ENCODE measurements at regions not wholly inside any gene's neighbourhood (a gene's known extent, or its start where the extent isn't known, plus 50 kb on each side); places are given as distances from the start of the nearest gene placed in this dataset.

- no peaks in the 10 kb centered on the region for H3K27me3 ChIP-seq (replicated peaks; ENCODE audit: insufficient read depth, low read depth, low read length, poor library complexity)
- no peak for TF ChIP-seq CTCF (conservative IDR thresholded peaks at IDR 0.05; ENCODE audit: low read depth, low read length)
- no peak for TF ChIP-seq EZH2 (IDR thresholded peaks at IDR 0.05; ENCODE audit: borderline replicate concordance, low read depth, low read length, poor library complexity, severe bottlenecking)
- BruUV-seq (replicated peaks) = no TSS peak
- H3K9me3 ChIP-seq (ENCODE audit: low read depth, low read length, poor library complexity, severe bottlenecking) = no peaks in the 10 kb centered on the region
- intact Hi-C loops (cut with micrococcal nuclease; ENCODE audit: unreplicated experiment) = no loop called here
- POLR2A ChIA-PET (ENCODE audit: low non-redundant PET) = no interaction called here
- CTCF ChIA-PET = no interaction called here
- no peaks in the 10 kb centered on the region for H3K36me3 ChIP-seq (ENCODE audit: insufficient read depth, low read length, poor library complexity, severe bottlenecking)
- no peak overlapping the region for H3K27ac ChIP-seq (ENCODE audit: low read depth, low read length, poor library complexity, severe bottlenecking)
- H3K4me3 ChIP-seq (ENCODE audit: low read depth, low read length, poor library complexity, severe bottlenecking) = no peak overlapping the region
- no peaks in the 10 kb centered on the region for H3K4me1 ChIP-seq (ENCODE audit: insufficient read depth, low read length, poor library complexity, severe bottlenecking)
- DNase-seq (ENCODE audit: low spot score) = no peak
Measured at GRCh38 chr1:198825254-198825653, 186.4 kb downstream of the PTPRC start.

- Histone ChIP-seq H3K9me3 (ENCODE audit: low read depth, low read length, poor library complexity, severe bottlenecking) (no peaks in the 10 kb centered on the region), H3K4me1 (ENCODE audit: insufficient read depth, low read length, poor library complexity, severe bottlenecking) (no peaks in the 10 kb centered on the region), H3K4me3 (ENCODE audit: low read depth, low read length, poor library complexity, severe bottlenecking) (no peak overlapping the region), H3K27ac (ENCODE audit: low read depth, low read length, poor library complexity, severe bottlenecking) (no peak overlapping the region), H3K27me3 (replicated peaks; ENCODE audit: insufficient read depth, low read depth, low read length, poor library complexity) (no peaks in the 10 kb centered on the region), H3K36me3 (ENCODE audit: insufficient read depth, low read length, poor library complexity, severe bottlenecking) (peaks cover 5% of the 10 kb centered on the region)
- ChIA-PET POLR2A (ENCODE audit: low non-redundant PET) (no interaction called here), CTCF (no interaction called here)
- intact Hi-C loops (cut with micrococcal nuclease; ENCODE audit: unreplicated experiment) = no loop called here
- no peak for DNase-seq (ENCODE audit: low spot score)
- TF ChIP-seq EZH2 (IDR thresholded peaks at IDR 0.05; ENCODE audit: borderline replicate concordance, low read depth, low read length, poor library complexity, severe bottlenecking) (no peak), CTCF (conservative IDR thresholded peaks at IDR 0.05; ENCODE audit: low read depth, low read length) (no peak)
- no TSS peak for BruUV-seq (replicated peaks)
Measured at GRCh38 chr1:198829356-198829755, 190.5 kb downstream of the PTPRC start.

- H3K36me3 ChIP-seq (ENCODE audit: insufficient read depth, low read length, poor library complexity, severe bottlenecking) = peaks cover 5% of the 10 kb centered on the region
- H3K27me3 ChIP-seq (replicated peaks; ENCODE audit: insufficient read depth, low read depth, low read length, poor library complexity) = no peaks in the 10 kb centered on the region
- H3K4me3 ChIP-seq (ENCODE audit: low read depth, low read length, poor library complexity, severe bottlenecking) = no peak overlapping the region
- intact Hi-C loops (cut with micrococcal nuclease; ENCODE audit: unreplicated experiment) = no loop called here
- H3K9me3 ChIP-seq (ENCODE audit: low read depth, low read length, poor library complexity, severe bottlenecking) = no peaks in the 10 kb centered on the region
- BruUV-seq (replicated peaks) = no TSS peak
- CTCF ChIA-PET = no interaction called here
- no peak overlapping the region for H3K27ac ChIP-seq (ENCODE audit: low read depth, low read length, poor library complexity, severe bottlenecking)
- TF ChIP-seq EZH2 (IDR thresholded peaks at IDR 0.05; ENCODE audit: borderline replicate concordance, low read depth, low read length, poor library complexity, severe bottlenecking) = no peak
- TF ChIP-seq CTCF (conservative IDR thresholded peaks at IDR 0.05; ENCODE audit: low read depth, low read length) = peak; percentile 41
- POLR2A ChIA-PET (ENCODE audit: low non-redundant PET) = no interaction called here
- peak; percentile 36 for DNase-seq (ENCODE audit: low spot score)
- no peaks in the 10 kb centered on the region for H3K4me1 ChIP-seq (ENCODE audit: insufficient read depth, low read length, poor library complexity, severe bottlenecking)
Measured at GRCh38 chr1:198829944-198830343, 191.1 kb downstream of the PTPRC start.

All from A673 (cell line).